ENCODE measurements at regions not wholly inside any gene's neighbourhood (a gene's known extent, or its start where the extent isn't known, plus 50 kb on each side); places are given as distances from the start of the nearest gene placed in this dataset.

- TF ChIP-seq CTCF (IDR thresholded peaks at IDR 0.05; ENCODE audit: low read depth, low read length) (no peak), EZH2phosphoT487 (IDR thresholded peaks at IDR 0.05; ENCODE audit: low read depth) (no peak)
These were observed 78.9 kb upstream of the CYRIA start for GRCh38 chr2:16744521-16744920.
